Upper lobe of right lung (tissue), 1 donor: ENCODE measurements at regions not wholly inside any gene's neighbourhood (a gene's known extent, or its start where the extent isn't known, plus 50 kb on each side); places are given as distances from the start of the nearest gene placed in this dataset.

Experiments used
- ATAC-seq: fragments of 200-7000 bp; cut with Tn5 transposase; one replicate; pipeline ENCODE4 v1.9.1; 2020; ENCODE audit warnings: mild to moderate bottlenecking, moderate library complexity
- DNase-seq: peaks from one replicate; pipeline ENCODE4 v3.0.0-alpha.2; 2020
- H3K27ac ChIP-seq: fragments of 200-600 bp; one replicate; pipeline ENCODE4 v1.8.0; 2022
- H3K27me3 ChIP-seq: fragments of 200-600 bp; one replicate; pipeline ENCODE4 v1.8.0; 2022; ENCODE audit warnings: mild to moderate bottlenecking
- H3K36me3 ChIP-seq: fragments of 200-600 bp; one replicate; pipeline ENCODE4 v1.8.0; 2022
- H3K4me1 ChIP-seq: fragments of 200-600 bp; one replicate; pipeline ENCODE4 v1.8.0; 2022
- H3K4me3 ChIP-seq: fragments of 200-600 bp; one replicate; pipeline ENCODE4 v1.8.0; 2022; ENCODE audit warnings: mild to moderate bottlenecking
- H3K9me3 ChIP-seq: fragments of 200-600 bp; one replicate; pipeline ENCODE4 v1.8.0; 2022
- intact Hi-C: fragments of 100-400 bp; cut with DNase I; formaldehyde crosslinking; loops from one replicate; pipeline ENCODE4 v1.11.0; 2022
- TF ChIP-seq, protein P1 (sequence below): fragments of 200-600 bp; IDR thresholded peaks from one replicate; pipeline ENCODE4 v1.8.0; 2022; ENCODE audit warnings: antibody characterized with exemption
- donor health status: DM: no; HTN: yes; CAD: no; lungs with severe emphysema.

DNA sequence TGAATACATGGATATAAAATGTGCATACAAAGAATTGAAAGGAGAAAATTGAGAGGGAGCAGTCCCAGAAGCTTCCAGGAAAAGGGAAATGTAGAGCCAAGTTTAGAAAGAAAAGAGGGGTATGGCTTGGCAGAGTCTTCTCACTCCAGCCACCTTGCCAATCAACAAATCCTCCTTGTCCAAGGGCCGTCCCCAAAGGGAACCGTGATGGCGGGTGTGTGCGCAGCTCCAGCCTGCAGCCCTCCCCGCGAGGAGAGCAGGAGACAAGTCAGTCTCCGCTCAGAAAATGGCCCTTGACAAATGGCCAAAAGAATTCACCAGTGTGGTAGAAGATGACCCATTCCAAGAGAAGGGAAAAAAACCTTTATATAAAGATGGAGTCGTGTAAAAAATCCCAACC, 448.3 kb upstream of the POU3F3 start:
- H3K27ac ChIP-seq: no peak overlapping the region
- no peak overlapping the region for H3K4me3 ChIP-seq
- intact Hi-C loops: no loop called here
- H3K36me3 ChIP-seq: no peaks in the 10 kb centered on the region
- DNase-seq: no peak
- H3K9me3 ChIP-seq: no peaks in the 10 kb centered on the region
- ATAC-seq: no peak
- H3K27me3 ChIP-seq: no peaks in the 10 kb centered on the region
- no peaks in the 10 kb centered on the region for H3K4me1 ChIP-seq
- TF ChIP-seq, protein P1, sequence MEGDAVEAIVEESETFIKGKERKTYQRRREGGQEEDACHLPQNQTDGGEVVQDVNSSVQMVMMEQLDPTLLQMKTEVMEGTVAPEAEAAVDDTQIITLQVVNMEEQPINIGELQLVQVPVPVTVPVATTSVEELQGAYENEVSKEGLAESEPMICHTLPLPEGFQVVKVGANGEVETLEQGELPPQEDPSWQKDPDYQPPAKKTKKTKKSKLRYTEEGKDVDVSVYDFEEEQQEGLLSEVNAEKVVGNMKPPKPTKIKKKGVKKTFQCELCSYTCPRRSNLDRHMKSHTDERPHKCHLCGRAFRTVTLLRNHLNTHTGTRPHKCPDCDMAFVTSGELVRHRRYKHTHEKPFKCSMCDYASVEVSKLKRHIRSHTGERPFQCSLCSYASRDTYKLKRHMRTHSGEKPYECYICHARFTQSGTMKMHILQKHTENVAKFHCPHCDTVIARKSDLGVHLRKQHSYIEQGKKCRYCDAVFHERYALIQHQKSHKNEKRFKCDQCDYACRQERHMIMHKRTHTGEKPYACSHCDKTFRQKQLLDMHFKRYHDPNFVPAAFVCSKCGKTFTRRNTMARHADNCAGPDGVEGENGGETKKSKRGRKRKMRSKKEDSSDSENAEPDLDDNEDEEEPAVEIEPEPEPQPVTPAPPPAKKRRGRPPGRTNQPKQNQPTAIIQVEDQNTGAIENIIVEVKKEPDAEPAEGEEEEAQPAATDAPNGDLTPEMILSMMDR: no peak

DNA sequence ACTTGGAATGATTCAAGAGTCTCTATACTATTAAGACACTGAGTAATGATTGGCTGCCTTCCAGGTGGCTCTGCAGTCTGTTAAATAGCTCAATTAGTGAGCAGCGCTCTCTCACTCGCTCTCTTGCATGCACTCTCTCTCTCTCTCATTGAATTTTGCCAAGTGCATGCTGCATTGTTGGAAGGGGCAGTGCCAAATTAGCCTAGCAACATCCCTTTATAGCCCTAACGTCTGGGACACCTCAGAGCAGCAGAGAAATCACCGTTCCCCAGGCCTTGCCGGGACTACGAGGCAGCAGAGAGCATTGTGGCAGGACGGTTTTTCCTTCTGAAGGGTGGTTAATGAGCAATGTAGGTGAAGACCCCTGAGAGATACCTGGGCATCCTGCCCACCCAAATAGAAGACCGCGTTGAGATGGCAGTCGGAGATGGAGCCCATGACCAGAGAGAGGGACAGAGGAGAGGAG, 447.6 kb upstream of the POU3F3 start:
- DNase-seq: no peak
- no peak overlapping the region for H3K4me3 ChIP-seq
- intact Hi-C loops: no loop called here

DNA sequence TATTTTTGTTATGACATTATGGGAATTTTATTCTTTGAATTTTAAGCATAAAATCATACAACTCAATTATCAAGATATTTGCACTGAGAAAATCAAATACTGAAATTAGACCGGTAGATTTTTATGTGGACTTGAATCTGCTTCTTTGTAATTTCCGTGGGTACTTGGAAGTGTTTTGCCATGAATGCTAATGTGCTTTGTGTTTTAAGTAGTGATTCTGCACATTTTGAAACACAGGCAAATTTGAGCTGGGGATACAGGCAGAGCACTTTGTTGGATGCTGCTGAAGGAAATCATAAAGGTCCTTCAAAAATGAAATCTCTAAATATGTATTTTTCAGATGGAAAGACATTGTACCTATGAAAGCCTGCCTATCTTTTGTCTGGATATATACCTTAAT, 446.3 kb upstream of the POU3F3 start:
- H3K36me3 ChIP-seq: no peaks in the 10 kb centered on the region
- DNase-seq (no peak), ATAC-seq (no peak)
- intact Hi-C loops: no loop called here
- H3K9me3 ChIP-seq: no peaks in the 10 kb centered on the region
- no peak overlapping the region for H3K27ac ChIP-seq
- H3K4me1 ChIP-seq: no peaks in the 10 kb centered on the region
- H3K4me3 ChIP-seq: no peak overlapping the region
- H3K27me3 ChIP-seq: no peaks in the 10 kb centered on the region
- TF ChIP-seq, protein P1: no peak

More for the DNA sequence above, 447.6 kb upstream of the POU3F3 start:
- Histone ChIP-seq H3K27ac (no peak overlapping the region), H3K4me1 (no peaks in the 10 kb centered on the region), H3K36me3 (no peaks in the 10 kb centered on the region), H3K27me3 (no peaks in the 10 kb centered on the region), H3K9me3 (no peaks in the 10 kb centered on the region)
- TF ChIP-seq, protein P1: no peak
- ATAC-seq: peak; percentile 24

DNA sequence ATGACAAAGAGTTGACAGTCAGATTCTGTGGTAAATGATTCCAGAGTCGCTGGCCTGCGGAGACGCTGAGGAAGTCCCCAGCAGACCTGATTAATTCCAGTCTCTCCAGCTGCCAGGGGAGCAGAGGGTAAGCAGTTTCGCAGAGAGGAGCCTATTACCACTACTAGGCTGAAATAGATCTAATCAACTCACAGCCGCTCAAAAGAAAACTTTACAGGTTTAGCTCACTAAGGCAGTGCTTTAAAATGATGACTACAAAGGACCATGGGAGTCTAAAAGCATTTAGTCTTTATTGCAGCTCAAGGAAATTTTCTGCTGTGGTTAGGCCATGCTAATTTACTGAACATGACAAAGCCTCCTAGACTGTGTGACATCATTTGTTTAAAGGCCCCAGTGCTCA, 445.6 kb upstream of the POU3F3 start:
- DNase-seq (no peak), ATAC-seq (no peak)
- Histone ChIP-seq H3K9me3 (no peaks in the 10 kb centered on the region), H3K4me3 (no peak overlapping the region), H3K36me3 (no peaks in the 10 kb centered on the region), H3K27me3 (no peaks in the 10 kb centered on the region), H3K4me1 (no peaks in the 10 kb centered on the region), H3K27ac (no peak overlapping the region)
- TF ChIP-seq, protein P1: no peak
- intact Hi-C loops: no loop called here

DNA sequence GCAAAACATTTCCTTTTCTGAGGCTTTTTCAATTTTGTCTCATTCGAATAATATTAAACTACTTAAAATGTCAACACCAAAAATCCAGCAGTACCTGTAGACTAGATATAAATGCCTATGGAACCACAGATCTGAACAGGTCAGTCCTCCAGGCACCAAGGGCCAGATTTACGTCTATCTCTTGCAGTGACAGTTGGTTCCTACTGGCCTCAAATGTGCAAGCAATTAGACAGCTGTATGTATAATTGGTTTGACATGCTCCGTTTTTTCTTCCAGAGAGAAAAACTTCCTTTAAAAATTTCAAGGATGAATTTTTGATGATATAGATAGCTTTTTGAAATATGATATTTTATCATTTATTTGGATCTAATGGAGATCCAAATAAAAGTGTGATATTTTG, 443.8 kb upstream of the POU3F3 start:
- intact Hi-C loops: no loop called here

More for the DNA sequence above, 443.8 kb upstream of the POU3F3 start:
- Histone ChIP-seq H3K4me1 (no peaks in the 10 kb centered on the region), H3K36me3 (no peaks in the 10 kb centered on the region), H3K4me3 (no peak overlapping the region), H3K27me3 (peaks cover 2% of the 10 kb centered on the region), H3K9me3 (no peaks in the 10 kb centered on the region), H3K27ac (no peak overlapping the region)
- DNase-seq: no peak
- ATAC-seq: no peak
- TF ChIP-seq, protein P1: no peak
